ENCODE measurements at regions not wholly inside any gene's neighbourhood (a gene's known extent, or its start where the extent isn't known, plus 50 kb on each side); places are given as distances from the start of the nearest gene placed in this dataset.

GRCh38 chr13:99619207-99619606 lies 117.9 kb downstream of the TM9SF2 start:
- no peak for FAIRE-seq
- no peak for TF ChIP-seq POLR2A (IDR thresholded peaks at IDR 0.05; ENCODE audit: low read depth, low read length)
- no peak for DNase-seq (ENCODE audit: insufficient read length, low spot score)

GRCh38 chr13:99617474-99618255 lies 116.4 kb downstream of the TM9SF2 start:
- peak; percentile 65 for DNase-seq (ENCODE audit: insufficient read length, low spot score)
- TF ChIP-seq POLR2A (IDR thresholded peaks at IDR 0.05; ENCODE audit: low read depth, low read length) = no peak
- FAIRE-seq = peak; percentile 96

GRCh38 chr13:99614465-99614885 lies 113.2 kb downstream of the TM9SF2 start:
- DNase-seq (ENCODE audit: insufficient read length, low spot score) = peak; percentile 58
- TF ChIP-seq POLR2A (IDR thresholded peaks at IDR 0.05; ENCODE audit: low read depth, low read length) = no peak
- FAIRE-seq = peak; percentile 88
